HG02642 (cell line): ENCODE measurements at regions not wholly inside any gene's neighbourhood (a gene's known extent, or its start where the extent isn't known, plus 50 kb on each side); places are given as distances from the start of the nearest gene placed in this dataset.
"Not testable (repeated sequence)": the region's sequence is repeated elsewhere in the genome, so short reads cannot be mapped to it uniquely, and the experiment has no call there.

Experiments used
- ATAC-seq: cut with Tn5 transposase; IDR thresholded peaks from one replicate; pipeline ENCODE4 v1.9.1; 2021; ENCODE audit warnings: mild to moderate bottlenecking; ENCODE audit not compliant: unreplicated experiment, poor library complexity

DNA sequence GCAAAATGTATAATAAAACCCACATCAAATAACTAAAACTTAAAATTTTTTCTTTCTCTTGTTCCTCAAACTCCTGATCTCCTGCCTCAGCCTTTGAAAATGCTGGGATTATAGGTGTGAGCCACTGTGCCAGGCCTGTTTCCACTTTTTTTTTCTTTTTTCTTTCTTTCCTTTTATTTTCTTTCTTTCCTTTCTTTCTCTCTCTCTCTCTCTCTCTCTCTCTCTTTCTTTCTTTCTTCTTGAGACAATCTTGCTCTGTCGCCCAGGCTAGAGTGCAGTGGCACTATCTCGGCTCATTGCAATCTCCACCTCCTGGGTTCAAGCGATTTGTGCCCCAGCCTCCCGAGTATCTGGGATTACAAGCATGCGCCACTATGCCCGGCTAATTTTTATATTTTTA, 164.6 kb downstream of the OR2B2 start:
- ATAC-seq, result no peak

DNA sequence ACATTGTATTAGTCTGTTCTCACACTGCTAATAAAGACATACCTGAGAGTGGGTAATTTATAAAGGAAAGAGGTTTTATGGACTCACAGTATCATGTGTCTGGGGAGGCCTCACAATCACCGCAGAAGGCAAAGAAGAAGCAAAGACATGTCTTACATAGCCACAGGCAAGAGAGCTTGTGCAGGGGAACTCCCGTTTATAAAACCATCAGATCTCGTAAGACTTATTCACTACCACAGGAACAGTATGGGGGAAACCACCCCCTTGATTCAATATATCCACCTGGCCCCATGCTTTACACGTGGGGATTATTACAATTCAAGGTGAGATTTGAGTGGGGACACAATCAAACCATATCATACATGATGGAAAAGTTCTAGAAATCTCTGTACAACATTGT, 165.3 kb downstream of the OR2B2 start:
- not testable (repeated sequence) for ATAC-seq

DNA sequence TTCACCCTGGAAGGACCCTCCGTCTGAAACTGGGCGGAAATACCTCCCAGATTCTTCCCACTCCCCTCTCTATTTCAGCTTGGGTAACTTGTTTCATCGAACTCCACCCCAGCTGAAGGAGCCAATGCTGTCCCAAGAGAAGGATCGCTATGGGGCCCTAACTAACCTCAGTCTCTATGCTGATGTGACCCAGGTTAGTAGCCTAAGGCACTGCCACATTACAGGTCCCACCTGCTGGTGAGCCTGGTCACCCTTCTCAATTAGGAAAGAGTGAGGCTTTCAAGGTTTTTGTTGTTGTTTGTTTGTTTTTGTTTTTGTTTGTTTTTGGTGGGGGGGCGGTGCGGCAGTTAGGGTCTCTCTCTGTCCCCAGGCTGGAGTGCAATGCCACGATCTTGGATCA, 168.4 kb downstream of the OR2B2 start:
- ATAC-seq, result no peak

DNA sequence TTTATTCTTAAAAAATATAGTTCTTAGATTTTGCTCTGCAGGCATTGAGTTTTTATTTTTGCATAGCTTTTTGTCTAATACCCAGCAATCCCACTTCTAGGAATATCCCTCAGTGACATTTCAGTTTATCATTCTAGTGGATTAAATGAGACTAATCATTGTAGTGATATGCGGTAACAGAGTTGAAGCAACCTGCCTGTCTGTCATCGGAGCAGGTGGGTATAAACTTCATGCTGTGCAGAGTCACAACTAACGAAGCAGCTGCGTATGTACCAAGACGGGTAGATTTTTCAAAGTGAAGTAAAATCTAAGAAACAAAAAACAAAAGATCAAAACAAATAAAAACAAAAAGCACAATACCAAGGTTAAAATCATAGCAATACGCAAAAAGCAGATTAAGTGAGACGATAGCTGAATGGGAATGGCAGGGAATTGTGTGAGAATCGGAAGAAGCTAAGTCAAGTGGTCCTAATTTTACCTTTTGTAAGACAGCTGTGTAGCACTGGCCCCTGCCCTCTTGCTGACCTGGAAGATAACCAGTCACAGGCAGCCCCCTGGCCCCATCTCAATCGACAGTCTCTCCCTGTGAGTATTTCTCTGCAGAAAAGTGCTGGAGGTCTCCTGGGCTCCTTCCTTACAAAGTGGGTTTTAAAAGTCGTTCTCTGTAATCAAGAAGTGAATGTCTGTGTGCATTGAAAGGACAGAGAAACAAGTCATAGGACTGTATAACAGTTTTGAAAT, 169.2 kb downstream of the OR2B2 start:
- no peak for ATAC-seq

DNA sequence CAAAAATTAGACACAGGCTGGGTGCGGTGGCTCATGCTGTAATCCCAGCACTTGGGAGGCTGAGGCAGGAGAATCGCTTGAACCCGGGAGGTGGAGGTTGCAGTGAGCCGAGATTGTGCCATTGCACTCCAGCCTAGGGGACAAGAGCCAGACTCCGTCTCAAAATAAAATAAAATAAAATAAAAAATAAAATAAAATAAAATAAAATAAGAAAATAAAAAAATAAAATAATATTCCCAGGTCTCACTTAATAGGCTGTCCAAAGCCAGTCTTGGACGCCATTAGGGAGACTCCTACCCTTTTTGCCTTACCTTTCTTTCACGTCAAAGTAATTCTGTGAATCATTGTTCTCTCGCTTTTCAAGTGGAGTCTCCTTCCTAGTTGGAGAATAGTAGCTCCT, 172.3 kb downstream of the OR2B2 start:
- ATAC-seq, result not testable (repeated sequence)

DNA sequence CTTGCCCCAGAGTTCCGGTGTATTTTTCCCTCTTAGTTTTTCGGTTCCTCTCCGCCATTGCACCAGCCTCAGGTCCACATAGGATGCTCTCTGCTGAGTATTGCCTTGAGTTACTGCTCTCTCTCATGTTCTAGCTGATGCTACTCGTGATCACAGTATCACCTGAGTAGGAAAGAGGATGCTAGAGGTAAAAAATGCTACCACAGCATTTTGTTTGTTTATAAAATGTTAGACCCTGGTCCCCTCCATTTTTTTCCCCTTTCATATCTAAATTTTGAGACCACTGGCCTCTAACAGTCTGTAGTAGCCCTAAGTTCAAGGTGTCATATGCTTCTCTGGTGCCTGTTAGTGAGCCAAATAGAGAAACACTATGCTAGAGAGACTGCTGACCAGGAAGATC, 175.5 kb downstream of the OR2B2 start:
- ATAC-seq, result no peak

DNA sequence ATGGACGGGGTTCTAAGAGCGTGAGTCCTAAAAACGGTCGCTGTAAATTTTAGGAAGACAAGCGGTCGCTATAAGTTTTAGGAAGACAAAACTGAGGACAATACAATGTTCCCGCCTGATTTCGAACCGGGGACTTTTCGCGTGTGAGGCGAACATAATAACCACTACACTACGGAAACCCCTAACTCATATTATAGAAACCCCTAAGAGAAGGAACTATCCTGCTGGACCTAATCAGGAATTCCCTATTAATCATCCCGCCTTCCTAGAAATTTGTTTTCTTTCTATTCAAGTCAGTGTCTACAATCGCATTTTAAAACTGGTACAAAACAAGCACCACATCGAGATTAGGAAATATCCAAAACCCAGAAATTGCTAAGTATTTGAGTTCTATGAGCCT, 183.8 kb downstream of the OR2B2 start:
- no peak for ATAC-seq

DNA sequence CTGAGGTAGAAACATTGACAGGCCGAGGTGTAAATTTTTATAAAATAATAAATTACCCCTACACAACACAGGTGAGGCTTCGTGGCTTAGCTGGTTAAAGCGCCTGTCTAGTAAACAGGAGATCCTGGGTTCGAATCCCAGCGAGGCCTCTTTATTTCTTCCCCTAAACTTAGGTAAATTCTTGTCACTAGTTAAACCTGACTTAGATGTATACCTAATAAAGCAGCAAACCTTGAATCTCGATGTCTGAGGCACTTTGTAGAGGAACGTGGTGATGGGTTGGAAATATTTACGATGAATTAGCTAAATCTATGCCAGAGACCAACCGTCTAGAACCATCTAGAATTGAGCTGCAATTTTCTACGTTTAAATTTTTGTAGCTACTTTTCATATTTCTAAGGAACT, 185.6 kb downstream of the OR2B2 start:
- no peak for ATAC-seq

DNA sequence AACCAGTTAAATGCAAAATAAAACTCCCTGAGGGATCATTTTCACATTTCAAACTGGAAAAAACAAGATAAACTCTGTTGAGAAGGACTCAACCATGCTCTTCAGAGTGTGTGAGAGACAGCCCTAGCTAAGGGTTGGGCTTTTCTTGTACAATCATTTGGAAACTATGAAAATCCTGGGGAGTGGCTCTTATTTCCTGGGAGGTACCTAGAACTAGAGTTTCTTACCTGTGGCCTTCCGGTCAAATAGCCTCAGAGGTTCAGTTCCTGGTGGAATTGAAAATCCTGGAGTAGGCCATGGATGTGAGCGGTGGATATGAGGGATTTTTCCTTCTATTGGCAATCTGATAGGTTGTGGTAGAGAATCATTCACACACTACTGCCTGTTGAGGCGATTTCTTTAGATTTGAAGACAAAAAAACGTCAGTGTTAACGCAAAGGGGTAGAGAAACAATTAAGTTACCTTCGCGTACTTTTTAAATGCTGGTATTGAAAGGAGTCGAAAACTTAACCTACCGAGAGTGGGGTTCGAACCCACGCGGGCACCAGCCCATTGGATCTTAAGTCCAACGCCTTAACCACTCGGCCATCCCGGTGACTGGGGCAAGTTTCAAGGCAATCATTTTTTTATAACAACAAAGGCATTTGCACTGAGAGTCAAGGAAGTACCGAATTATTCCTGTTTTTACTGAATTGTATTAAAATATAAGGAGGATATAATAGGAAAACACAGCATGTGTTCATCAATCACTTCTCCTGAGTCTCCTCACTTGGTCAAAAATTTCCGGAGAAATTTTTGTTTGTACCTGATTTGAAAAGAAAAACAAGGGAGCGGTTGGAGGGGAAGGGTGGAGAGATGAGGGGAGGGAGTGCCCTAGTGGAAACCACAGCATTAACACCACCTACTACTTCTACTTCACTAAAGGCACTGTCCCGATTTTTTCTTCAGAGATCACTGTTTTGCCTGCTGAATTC, 191.3 kb downstream of the OR2B2 start:
- no peak for ATAC-seq

DNA sequence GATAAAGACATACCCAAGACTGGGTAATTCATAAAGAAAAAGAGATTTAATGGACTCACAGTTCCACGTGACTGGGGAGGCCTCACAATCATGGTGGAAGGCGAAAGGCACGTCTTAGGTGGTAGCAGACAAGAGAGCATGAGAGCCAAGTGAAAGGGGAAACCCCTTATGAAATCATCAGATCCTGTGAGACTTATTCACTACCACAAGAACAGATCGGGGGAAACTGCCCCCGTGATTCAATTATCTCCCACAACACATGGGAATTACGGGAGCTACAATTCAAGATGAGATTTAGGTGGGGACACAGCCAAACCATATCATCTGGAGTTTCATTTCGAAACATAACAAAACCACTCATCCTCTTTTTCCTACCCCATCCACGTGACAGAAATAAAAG, 193.2 kb downstream of the OR2B2 start:
- not testable (repeated sequence) for ATAC-seq

DNA sequence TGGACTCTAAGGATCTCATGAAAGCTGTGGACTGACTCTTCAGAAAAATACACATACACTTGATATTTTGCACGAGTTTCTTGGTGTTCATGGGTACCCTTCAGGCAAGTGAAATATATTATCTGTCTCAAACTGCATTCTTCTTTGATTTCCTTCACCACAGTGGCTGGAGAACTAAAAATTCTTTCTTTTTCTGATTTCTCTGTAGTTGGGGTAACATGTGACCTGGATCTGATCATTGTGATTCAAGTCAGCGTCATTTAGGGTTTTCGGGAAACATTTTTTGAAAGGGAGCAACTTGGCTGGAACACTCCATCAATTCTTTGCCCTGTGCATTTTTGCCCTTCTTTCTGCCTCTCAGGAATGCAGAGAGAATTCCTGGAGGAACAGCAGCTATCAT, 205.8 kb downstream of the OR2B2 start:
- no peak for ATAC-seq

DNA sequence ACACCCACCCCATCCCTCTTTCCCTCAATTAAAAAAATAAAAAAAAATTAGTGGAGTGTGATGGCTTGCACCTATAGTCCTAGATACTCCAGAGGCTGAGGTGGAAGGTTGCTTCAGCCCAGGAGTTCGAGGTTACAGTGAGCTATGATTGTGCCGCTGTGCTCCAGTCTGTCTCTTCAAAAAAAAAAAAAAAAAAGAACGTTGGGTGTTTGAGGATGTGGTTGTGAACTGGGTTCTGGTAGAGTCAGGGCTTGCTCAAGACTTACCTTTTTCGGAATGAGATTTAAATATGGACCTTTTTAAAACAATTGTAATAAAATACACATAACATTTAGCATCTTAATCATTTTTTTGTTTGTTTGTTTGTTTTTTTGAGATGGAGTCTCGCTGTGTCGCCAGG, 211.9 kb downstream of the OR2B2 start:
- ATAC-seq, result no peak

DNA sequence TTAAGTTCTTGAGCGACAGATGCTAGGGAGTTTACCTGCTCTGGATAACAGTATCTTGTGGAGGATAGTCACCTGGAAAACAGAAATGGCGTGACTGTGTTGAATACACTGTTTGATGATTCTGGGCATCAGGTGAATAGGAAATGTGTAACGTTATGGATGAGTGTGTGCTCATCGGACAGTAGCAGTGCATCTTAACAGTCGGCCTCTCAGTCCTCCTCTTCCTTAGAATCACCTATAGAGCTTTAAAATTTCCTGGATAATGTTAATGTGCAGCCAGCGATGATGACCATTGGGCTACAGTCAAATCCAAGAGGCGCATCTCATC, 217.7 kb downstream of the OR2B2 start:
- ATAC-seq, result no peak

DNA sequence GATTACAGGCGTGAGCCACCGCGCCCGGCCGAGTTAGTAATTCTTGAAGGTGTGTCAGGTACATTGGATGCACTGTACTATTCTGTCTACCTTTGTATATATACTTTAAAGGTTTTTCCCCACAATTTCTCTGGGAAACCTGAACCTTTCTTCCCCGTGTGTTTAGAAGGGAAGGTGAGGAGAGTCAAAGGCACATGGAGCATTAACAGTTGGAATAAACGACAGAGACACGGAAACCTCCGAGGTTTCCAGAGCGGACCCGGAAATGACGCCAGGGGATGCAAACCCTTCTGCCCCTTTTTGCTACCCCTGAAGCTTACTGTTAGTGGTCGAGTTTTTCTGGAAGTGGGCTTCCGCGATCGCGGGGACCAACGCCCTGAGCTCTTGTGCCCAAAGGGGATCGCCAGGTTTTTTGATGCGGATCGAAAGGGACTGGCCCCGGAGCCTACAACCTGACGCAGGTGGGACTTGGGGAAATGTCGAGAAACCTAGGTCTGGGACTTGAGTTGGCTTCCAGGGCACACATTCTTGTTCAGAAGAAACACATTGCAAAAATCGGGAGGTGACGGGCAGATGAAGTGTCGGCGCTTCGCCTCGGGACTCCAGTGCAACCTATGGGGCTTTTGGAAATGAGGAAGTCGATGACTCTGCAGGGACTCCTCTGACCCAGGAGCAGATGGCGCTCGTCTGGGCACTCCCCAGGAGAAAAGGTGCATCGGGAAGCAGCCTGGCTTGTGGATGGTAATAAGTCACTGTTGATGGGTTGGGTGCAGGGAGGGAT, 218.2 kb downstream of the OR2B2 start:
- peak; percentile 64 for ATAC-seq

DNA sequence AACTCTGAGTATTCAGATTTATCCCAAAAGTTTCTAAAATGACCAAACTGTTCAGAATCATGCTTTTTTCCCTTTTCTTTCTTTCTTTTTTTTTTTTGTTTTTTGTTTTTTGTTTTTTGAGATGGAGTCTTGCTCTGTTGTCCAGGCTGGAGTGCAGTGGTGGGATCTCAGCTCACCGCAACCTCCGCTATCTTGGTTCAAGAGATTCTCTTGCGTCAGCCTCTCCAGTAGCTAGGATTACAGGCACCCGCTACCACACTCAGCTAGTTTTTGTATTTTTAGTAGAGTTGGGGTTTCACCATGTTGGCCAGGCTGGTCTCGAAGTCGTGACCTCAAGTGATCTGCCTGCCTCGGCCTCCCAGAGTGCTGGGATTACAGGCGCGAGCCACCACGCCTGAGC, 219.2 kb upstream of the ZNF184 start:
- ATAC-seq, result not testable (repeated sequence)

DNA sequence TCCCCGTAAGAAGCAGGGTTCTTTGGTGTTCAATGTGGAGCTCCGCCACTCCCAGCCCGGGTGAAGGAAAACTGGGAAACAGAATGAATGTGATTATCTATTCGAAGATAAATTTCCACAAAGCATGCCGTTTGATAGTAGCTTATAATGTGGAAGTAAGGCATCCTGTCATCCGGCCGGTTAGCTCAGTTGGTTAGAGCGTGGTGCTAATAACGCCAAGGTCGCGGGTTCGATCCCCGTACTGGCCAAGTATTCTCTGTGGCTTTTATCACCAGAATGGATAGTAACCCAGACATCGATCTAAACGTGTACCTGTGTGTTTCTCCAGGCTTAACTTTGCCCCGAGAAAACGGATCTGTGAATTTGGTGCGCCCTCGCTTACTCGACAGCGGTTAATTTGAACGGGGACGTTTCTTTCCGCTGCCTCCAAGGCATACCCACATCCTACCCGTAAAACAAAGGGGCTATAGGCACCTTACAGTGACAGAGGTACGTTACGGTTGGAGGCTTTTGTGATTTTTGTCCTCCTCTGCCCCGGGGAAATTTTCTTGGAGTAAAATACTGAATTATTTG, 215.2 kb upstream of the ZNF184 start:
- ATAC-seq, result peak; percentile 72

DNA sequence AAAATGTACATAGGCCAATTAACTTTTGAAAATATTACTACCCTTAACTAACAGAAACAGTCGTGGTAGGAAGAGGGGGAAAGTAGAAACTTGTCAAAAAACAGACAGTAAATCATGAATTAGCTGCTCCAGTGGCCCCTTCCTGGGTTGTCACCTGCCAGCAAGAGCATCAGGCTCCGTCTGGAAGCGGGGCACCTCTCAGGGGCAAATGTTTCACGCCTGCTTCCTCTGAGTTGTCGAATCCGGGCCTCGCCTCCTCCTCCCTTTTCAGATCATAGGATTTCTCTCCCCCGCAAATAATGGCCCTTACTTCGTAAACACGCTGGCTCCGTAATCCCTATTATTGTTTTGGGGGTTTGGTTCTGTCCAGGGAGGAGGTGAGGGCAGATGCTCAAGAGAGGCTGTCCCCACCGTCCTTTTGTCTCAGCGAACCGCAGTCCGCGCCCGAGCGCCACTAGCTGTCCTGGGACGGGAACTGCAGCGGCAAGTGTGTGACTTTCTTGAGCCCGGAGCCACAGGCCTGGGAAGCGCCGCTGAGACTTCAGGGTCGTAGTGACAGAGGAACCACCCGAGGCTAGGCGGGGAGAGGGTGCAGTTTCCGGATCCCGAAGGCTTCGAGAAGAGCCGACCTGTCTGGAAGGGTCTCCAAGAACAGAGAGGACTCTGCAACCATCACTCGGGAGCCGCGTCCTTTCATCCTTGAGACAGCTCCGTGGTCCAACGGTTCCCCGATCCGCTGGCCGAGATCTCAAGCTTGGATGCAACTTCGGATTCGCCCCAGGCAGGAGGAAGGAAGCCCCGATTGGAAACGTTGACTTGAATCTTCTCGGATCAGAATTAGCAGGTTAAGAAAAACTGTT, 214.5 kb upstream of the ZNF184 start:
- ATAC-seq, result peak; percentile 78

DNA sequence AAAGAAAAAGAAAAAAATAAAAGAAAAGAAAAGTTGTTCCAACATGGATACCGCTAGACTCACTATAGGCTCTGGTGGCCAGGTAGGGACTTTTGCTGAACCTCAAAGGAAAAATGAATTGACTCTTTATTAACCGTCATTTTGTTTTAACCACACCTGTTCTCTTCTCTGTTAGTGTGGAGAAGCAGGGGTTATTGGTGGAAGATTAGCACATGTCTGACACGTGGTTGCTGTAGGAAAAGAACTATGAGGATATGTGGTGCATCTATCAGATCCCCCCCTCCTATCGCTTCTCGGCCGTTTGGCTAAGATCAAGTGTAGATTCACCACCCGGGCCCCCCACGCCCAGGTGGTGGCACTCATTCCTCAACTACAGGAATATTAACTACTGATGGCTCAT, 212.4 kb upstream of the ZNF184 start:
- ATAC-seq, result no peak
